ENCODE measurements at regions not wholly inside any gene's neighbourhood (a gene's known extent, or its start where the extent isn't known, plus 50 kb on each side); places are given as distances from the start of the nearest gene placed in this dataset.

DNA sequence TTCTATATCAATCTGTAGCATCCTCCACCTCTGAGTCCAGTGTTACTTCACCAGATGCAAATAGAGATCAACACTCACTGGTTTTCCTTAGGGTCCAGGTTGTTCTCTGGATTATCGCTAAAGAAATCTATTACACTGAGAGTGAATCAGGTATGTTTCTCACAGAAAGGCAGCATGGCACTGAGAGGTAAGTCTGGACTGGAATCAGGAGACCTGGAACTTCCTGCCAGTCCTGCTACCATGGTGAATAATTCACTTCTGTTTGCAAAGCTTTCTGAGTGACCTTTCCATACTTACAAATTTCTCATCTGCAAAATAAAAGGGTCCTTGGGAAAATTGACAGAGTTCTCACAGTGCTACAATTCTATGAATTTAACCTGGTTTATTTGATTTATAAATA, 1583.3 kb downstream of the MRPL39 start:
- TF ChIP-seq, protein P1, sequence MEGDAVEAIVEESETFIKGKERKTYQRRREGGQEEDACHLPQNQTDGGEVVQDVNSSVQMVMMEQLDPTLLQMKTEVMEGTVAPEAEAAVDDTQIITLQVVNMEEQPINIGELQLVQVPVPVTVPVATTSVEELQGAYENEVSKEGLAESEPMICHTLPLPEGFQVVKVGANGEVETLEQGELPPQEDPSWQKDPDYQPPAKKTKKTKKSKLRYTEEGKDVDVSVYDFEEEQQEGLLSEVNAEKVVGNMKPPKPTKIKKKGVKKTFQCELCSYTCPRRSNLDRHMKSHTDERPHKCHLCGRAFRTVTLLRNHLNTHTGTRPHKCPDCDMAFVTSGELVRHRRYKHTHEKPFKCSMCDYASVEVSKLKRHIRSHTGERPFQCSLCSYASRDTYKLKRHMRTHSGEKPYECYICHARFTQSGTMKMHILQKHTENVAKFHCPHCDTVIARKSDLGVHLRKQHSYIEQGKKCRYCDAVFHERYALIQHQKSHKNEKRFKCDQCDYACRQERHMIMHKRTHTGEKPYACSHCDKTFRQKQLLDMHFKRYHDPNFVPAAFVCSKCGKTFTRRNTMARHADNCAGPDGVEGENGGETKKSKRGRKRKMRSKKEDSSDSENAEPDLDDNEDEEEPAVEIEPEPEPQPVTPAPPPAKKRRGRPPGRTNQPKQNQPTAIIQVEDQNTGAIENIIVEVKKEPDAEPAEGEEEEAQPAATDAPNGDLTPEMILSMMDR (IDR thresholded peaks at IDR 0.05; ENCODE audit: borderline replicate concordance, insufficient read depth, low read depth, low read length) = no peak
- H3K4me3 ChIP-seq (ENCODE audit: low read depth, low read length) = no peak overlapping the region

DNA sequence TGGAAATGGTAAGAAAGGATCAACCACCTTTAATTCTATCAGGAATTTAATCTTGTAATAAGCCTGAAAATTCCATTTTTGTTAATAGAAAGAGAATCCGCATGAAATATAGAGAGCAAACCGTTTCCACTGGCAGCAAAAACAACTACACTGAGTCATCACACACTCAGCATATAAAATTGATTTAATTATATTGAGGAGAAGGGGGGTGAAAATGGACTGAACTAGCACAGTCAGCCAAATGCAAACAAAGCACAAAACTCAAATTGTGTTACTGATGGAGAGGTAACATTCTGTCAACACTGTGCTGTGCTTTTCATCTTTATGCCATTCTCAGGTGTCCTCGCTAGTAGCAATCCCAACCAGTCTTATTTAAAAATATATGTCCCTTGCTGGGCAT, 1583.9 kb downstream of the MRPL39 start:
- TF ChIP-seq, protein P1 (IDR thresholded peaks at IDR 0.05; ENCODE audit: borderline replicate concordance, insufficient read depth, low read depth, low read length) = no peak
- no peak overlapping the region for H3K4me3 ChIP-seq (ENCODE audit: low read depth, low read length)

DNA sequence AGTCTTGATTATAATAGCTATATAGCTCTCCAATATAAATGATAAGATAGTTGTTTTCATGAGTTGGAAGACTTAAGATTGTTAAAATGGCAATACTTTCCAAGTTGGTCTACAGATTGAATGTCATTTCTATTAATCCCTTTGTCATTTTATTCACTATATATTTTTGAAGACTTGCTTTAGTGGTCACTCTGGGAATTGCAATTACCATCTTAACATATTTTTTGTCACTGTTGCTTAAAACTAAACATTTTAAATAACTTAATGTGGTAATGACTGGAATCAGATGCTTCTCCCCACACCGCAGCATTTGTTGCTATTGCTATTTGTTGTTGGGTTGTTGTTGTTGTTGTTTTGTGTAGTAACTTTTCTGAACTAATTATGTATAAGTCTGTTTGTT, 1592.9 kb downstream of the MRPL39 start:
- TF ChIP-seq, protein P1 (IDR thresholded peaks at IDR 0.05; ENCODE audit: borderline replicate concordance, insufficient read depth, low read depth, low read length) = no peak
- no peak overlapping the region for H3K4me3 ChIP-seq (ENCODE audit: low read depth, low read length)

DNA sequence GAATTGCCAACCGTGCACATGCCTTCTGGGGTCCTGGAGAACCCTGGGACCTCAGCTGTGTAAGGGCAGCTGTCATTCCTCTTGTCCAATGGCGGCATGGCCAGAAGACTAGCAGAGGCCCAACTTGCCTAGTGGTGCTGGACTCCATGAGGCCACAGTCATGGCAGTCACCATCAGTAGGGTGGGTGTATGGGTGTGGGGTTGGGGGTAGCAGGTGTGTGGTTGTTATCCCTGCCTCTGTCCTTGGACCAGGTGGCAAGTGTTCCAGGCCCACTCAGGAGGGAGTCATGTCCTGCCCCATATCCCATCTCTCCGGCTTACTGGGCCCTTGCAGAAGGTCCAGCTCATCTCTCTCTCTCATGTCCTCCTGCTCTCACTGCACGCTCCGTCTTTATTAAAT, 1596.2 kb downstream of the MRPL39 start:
- TF ChIP-seq, protein P1 (IDR thresholded peaks at IDR 0.05; ENCODE audit: borderline replicate concordance, insufficient read depth, low read depth, low read length) = no peak
- no peak overlapping the region for H3K4me3 ChIP-seq (ENCODE audit: low read depth, low read length)

DNA sequence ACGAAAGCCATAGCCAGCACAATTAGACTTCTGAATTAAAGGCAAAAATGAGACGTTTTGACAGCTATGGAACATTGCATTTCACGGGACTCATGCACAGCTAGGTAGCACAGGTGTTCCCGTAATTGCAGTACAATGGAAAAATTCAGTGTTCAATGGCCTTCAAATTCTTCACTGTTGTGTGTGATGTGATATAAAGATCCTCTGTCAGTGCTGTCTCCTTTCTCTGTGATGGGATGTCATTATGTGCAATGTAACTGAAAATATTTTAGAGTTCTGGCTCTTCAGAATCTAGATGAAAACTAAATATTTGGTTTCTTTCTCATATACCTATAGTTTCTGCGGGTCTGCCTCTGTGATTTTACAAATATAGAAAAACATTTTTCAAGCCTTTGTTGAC, 1599.7 kb downstream of the MRPL39 start:
- H3K4me3 ChIP-seq (ENCODE audit: low read depth, low read length) = no peak overlapping the region

DNA sequence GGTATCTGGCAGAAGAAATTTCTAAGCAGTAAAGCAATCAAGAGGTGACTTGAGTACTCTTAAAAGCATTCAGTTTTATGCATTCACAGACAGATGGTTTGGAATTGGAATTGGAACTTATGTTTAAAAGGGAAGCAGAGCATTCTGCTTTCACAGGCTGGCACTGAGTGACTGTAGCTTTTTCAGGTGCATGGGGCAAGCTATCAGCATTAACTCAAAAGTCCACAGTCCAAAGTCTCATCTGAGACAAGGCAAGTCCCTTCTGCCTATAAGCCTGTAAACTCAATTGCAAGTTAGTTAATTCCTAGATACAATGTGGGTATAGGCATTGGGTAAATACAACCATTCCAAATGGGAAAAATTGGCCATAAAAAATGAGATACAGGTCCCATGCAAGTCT, 1620.3 kb downstream of the MRPL39 start:
- no peak overlapping the region for H3K4me3 ChIP-seq (ENCODE audit: low read depth, low read length)
- TF ChIP-seq, protein P1 (IDR thresholded peaks at IDR 0.05; ENCODE audit: borderline replicate concordance, insufficient read depth, low read depth, low read length) = no peak

More for the DNA sequence above, 1599.7 kb downstream of the MRPL39 start:
- TF ChIP-seq, protein P1 (IDR thresholded peaks at IDR 0.05; ENCODE audit: borderline replicate concordance, insufficient read depth, low read depth, low read length) = no peak

DNA sequence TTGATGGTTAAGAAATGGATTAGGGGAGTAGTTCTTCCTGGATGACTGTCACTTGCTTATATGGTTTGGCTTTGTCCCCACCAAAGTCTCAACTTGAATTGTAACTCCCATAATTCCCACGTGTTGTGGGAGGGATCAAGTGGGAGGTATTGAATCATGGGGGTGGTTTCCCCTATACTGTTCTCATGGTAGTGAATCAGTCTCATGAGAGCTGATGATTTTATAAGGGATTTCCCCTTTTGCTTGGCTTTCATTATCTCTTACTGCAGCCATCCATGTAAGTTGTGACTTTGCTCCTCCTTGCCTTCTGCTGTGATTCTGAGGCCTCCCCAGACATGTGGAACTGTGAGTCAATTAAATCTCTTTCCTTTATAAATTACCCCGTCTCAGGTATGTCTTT, 1621.1 kb downstream of the MRPL39 start:
- TF ChIP-seq, protein P1 (IDR thresholded peaks at IDR 0.05; ENCODE audit: borderline replicate concordance, insufficient read depth, low read depth, low read length) = no peak
- no peak overlapping the region for H3K4me3 ChIP-seq (ENCODE audit: low read depth, low read length)
